ENCODE measurements at regions not wholly inside any gene's neighbourhood (a gene's known extent, or its start where the extent isn't known, plus 50 kb on each side); places are given as distances from the start of the nearest gene placed in this dataset.
A peak's percentile ranks its signal among the peaks of the same experiment; 100 is the strongest.

- no peak for DNase-seq
Measured at GRCh38 chr17:62880120-62880519, 72.0 kb upstream of the MARCHF10 start.

GRCh38 chr17:62876673-62877405 is 68.7 kb upstream of the MARCHF10 start:
- DNase-seq = no peak

- no peak for DNase-seq
Measured at GRCh38 chr17:62876063-62876462, 67.9 kb upstream of the MARCHF10 start.

DNA sequence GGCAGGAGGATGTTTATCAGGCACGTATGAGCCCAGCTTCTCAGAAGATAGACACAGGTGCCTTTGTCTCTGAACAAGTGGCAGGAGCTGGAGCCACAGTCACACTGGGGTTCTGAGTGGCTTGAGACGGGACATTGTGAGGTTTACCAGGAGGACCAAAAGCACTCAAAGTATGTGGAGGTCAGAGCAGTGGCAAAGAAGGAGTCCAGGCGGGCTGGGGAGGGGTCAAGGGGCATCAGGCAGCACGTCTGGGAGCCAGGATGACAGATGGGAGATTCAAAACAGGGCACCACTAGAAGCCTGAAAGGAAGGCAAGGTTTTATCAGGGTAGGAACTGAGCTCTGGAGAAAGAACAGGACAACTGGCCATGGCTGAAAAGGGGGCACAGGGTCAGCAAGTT is 67.2 kb upstream of the MARCHF10 start:
- no peak for DNase-seq

DNA sequence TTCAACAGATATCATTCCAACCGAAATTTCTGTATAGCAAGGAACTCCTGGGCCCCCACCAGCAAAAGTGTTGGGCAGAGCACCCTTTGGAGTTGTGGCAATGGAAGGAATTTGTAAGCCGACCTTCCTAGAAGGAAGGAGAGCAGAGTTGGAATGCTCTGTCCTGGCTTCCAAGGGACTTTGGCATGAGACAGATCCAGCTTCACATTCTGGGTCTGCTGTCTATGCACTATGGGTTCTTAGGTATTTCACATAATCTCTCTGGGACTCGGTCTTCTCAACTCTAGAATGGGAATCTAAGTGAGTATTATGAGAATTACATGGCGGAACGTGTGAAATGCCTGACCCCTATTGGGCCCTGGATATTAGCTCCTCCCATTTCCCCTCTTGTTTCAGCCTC is 63.2 kb upstream of the MARCHF10 start:
- no peak for DNase-seq

DNA sequence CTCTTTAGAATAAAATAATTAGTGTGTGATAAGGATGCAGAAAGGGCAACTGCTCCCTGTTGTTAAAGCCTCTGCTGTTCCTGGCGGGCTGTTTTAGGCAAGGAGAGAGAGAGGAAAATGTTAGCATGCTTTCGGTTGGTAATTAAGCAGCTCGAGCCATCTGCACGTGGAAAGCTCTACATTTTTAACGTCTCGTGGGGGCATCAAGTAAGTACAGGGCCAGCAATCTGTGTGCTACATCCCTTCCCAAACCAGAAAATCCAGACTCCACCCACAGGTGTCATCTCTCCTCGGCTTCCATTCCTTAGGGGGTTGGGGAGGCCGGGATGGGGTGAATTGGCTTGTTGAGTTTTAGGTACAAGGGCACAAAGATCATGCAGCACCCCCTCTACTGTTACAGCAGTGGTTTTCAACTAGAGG is 62.4 kb upstream of the MARCHF10 start:
- no peak for DNase-seq

- DNase-seq = peak; percentile 25
Measured at GRCh38 chr17:62870030-62870541, 62.0 kb upstream of the MARCHF10 start.

DNA sequence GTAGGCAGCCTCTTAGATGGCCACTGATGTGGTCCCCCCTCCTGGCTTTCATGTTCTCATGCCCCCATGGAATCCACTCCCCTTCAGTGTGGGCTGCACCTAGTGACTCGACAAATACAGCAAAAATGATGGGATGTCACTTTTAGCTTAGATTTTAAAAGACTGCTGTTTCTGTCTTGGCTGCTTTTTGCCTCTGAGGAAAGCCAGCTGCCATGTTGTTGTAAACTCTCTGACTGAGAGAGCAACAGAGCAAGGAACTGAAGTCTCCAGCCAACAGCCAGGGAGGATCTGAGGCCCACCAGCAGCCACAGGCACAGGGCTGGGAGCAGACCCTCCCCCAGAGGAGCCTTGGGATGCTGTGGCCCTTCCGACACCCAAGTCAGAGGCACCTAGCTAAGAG is 60.6 kb upstream of the MARCHF10 start:
- DNase-seq = no peak

DNA sequence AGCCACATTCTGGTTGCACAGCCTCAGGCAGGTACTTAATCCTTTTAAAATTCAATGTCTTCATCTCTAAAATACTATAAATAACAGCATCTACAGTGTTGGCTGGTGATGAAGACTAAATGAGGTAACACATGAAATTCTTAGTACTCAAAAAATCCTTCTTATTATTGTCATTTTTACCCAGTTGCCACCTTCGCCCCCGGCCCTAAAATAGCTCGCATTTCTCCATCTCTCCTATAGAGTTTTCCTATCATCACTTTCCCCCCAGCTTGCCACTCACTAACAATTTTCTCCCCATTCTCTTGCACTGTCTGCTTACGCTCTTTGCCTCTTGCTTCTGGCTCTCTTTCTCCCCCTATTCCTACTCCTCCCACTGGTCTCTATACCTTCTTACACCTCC is 59.9 kb upstream of the MARCHF10 start:
- no peak for DNase-seq

GRCh38 chr17:62867303-62867702 is 59.2 kb upstream of the MARCHF10 start:
- DNase-seq = no peak

DNA sequence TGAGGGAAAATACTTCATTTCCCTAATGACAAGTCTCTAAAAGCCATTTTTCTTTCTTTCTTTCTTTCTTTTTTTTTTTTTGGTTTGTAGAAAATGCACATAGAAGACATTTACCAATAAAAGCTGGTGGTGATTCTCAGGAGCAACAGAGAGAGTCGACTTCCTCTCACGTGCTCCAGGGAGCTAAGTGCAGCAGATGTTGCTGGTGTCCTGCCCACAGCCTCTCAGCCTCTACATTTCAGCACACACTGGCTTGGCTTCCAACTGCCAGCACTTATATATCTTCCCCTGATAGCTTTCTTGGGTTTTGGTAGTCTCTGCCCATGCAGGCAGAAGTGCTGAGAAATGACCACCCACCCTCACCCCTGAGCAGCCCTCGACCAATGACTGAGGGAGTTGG is 58.4 kb upstream of the MARCHF10 start:
- no peak for DNase-seq

DNA sequence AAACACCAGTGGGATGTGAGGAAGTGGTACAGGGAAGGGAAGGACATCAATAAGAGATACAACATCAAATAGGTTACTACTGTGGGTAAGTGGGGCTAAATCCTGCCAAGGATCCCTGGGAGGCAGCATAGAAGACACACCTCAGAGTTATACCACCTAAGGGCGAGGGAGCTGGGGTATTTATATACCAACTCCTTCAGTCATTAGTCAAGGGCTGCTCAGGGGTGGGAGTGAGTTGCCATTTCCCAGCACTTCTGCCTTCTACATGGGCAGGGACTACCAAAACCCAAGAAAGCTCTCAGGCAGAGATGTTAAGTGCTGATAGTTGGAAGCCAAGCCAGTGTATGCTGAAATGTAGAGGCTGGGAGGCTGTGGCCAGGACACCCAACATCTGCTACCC is 57.5 kb upstream of the MARCHF10 start:
- no peak for DNase-seq

DNA sequence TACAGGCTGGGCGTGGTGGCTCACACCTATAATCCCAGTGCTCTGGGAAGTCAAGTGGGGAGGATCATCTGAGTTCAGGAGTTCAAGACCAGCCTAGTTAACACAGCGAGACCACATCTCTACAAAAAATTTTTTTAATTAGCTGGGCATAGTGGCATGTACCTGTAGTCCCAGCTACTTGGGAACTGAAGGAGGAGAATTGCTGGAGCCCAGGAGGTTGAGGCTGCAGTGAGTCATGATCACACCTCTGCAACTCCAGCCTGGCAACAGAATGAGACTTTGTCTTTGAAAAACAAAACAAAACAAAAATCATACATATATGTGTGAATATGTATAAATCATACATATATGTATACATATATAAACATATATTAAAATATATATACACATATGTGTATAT is 54.1 kb upstream of the MARCHF10 start:
- no peak for DNase-seq

- no peak for DNase-seq
Measured at GRCh38 chr17:62860962-62861873, 53.1 kb upstream of the MARCHF10 start.

GRCh38 chr17:62859146-62859545 is 51.0 kb upstream of the MARCHF10 start:
- no peak for DNase-seq

Data from COR-L47 (cell line).